GM20431 (cell line): ENCODE measurements at regions not wholly inside any gene's neighbourhood (a gene's known extent, or its start where the extent isn't known, plus 50 kb on each side); places are given as distances from the start of the nearest gene placed in this dataset.
"Not testable (repeated sequence)": the region's sequence is repeated elsewhere in the genome, so short reads cannot be mapped to it uniquely, and the experiment has no call there.

ENCODE experiments used
- in situ Hi-C: fragments of 300-500 bp; cut with MseI, MboI; formaldehyde crosslinking; loops from one replicate; pipeline ENCODE4 v1.15.0; 2020; ENCODE audit warnings: low sequenced_read_pairs; ENCODE audit not compliant: unreplicated experiment

DNA sequence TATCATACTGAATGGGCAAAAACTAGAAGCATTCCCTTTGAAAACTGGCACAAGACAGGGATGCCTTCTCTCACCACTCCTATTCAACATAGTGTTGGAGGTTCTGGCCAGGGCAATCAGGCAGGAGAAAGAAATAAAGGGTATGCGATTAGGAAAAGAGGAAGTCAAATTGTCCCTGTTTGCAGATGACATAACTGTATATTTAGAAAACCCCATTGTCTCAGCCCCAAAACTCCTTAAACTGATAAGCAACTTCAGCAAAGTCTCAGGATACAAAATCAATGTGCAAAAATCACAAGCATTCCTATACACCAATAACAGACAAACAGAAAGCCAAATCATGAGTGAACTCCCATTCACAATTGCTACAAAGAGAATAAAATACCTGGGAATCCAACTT, 52.5 kb upstream of the CCDC71L start:
- in situ Hi-C loops, result not testable (repeated sequence)

DNA sequence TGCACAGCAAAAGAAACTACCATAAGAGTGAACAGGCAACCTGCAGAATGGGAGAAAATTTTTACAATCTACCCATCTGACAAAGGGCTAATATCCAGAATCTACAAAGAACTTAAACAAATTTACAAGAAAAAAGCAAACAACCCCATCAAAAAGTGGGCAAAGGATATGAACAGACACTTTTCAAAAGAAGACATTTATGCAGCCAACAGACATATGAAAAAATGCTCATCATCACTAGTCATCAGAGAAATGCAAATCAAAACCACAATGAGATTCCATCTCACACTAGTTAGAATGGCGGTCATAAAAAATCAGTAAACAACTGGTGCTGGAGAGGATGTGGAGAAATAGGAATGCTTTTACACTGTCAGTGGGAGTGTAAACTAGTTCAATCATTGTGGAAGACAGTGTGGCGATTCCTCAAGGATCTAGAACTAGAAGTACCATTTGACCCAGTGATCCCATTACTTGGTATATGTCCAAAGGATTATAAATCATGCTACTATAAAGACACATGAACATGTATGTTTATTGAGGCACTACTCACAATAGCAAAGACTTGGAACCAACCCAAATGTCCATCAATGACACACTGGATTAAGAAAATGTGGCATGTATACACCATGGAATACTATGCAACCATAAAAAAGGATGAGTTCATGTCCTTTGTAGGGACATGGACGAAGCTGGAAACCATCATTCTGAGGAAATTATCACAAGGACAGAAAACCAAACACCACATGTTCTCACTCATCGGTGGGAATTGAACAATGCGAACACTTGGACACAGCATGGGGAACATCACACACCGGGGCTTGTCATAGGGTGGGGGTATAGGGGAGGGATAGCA, 53.9 kb upstream of the CCDC71L start:
- in situ Hi-C loops, result not testable (repeated sequence)

DNA sequence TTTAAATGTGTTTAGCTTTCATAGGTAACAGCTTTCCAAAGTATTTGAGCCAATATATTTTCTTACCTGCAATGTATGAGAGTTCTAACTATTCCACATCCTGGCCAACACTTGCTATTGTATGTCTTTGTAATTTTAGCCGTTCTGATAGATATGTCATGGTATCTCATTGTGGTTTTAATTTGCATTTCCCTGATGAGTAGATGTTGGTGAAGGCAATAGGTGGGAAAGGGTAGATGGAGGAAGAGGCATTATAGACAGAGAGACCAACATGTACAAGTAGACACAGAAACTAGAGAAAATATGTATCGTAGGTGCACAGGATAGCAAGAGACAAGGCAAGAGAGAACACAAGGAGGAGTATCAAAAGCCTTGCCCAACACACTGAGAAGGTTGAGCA, 54.8 kb upstream of the CCDC71L start:
- in situ Hi-C loops, result no loop called here

DNA sequence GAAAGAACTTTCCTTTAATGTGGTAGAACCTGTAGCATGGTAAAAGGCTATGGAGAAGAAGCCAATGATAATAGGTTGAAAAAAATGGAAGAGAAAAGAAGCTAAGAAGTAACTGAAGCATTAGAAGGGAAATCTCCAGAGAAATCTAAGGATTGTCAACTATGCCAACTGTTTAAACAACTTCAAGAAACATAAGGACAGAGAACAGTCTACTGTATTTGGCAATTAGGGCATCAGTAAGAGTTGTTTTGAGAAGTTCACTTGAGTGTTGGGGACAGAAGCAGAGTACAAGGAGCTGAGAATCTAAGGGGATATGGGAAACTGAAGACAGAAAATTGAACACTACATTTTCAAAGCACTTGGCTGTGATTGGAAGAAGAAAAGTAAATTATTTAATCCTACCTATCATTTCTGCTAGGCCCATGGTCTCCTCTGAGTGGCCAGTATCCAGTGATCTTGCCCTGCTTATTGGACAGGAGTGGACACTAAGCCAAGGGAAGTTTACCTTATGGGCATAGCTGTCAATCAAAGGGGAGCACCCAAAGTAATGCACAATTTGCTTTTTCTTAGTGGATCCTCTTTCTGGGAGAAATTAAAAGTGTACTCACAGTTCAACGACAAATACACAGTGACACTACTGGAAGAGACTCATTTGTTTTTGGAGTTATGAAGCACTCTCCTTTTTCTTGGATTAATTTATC, 56.4 kb upstream of the CCDC71L start:
- in situ Hi-C loops, result no loop called here

DNA sequence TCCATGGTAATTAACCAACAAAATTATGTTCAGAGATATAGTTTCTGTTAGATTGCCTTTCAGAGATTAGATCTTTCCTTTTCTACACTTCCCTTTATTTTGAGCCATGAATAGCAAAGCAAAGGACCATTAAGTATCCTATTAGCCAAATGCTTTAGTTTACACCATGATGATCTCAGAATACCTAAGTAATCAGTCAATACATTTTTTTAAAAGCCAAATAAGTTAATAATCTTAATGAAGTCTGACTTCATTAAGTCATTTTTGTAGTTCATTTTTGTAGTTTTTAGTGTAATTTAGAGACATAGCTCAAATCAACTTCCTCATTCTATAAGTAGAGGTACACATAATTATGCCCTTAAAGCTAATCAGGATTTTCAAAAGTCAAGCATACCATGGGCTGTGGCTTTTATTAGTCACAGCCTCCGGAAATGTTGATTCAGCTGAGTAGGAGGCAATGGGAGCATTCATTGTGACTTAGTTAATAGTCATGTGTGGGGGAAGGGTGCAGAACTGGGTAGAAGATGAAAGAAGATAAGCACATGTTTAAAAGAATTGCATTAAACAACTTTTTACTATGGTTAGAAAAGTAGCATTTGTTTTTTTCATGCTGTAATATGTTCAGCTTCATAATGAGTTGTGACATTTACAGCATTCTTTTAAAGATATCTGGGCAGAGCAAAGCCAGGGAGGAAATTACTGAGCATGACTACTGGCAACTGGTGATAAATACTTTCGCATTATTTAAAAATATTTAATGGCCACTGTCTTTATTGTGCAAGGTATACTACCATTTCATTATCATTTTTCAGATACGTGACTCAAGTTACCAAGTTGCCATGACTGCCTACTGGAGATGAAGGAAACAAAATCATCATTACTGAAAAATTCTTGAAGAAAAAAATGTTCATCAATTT, 57.3 kb upstream of the CCDC71L start:
- in situ Hi-C loops, result no loop called here

DNA sequence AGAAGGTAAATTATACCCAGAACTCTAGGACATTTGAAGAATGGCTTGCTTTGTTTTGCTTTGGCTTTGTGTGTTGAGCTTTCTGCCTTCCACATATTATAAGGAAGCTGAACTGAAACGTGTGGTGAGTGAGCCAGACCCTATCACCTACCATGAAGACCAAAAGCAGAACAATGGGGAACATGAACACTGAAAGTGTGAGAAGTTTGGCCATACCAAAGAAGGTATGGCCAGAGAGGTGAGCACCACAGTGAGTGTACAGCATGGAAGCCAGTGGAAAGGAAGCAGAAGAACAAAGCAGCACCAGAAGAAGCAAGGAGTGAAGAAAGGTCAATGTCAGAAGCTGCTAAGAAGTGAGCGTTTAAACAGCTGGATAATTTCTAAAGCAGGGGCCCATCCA, 59.7 kb upstream of the CCDC71L start:
- in situ Hi-C loops, result no loop called here

DNA sequence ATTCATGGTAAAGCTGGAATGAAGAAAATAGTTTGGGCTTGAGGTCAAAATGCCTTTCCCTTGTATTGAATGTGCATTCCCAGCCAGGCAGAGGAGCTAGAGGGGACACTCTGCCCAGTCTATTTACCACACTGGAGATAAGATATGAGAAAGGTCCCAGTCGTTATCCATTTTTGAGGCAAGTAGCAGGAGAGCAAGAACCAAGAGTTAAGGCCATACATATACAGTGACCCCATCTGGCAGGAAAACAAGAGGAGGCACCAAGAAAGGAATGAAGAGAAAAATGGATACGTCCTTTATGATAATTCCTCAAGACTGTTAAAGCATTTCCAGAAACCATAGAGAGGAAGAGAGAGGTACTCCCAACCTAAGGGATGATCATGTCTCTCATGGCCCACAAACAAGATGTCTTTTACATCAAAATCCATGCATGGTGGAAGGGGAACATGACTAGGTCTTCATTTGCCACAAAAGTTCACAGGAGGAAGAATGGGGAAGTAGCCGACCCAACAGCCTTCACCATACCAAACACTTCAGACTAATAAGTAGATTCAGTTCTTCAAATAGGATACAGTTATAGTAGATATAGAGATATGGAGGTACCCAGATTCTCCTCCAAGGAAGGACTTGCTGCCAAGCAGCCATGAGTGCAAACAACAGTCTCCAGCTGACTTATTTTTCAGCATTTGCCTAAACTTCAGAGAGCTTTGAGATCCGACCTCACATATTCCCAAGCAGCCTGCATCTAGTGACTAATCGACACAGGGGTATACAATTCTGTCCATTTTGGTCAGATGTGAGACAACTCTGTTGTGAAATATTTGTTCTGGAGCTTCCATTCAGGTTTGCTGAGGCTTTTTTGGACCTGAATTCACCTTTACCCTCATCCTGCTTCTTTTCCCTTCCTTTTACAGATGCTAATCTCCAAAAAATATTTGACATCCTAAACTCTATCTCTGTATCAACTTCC, 61.1 kb upstream of the CCDC71L start:
- in situ Hi-C loops, result no loop called here

DNA sequence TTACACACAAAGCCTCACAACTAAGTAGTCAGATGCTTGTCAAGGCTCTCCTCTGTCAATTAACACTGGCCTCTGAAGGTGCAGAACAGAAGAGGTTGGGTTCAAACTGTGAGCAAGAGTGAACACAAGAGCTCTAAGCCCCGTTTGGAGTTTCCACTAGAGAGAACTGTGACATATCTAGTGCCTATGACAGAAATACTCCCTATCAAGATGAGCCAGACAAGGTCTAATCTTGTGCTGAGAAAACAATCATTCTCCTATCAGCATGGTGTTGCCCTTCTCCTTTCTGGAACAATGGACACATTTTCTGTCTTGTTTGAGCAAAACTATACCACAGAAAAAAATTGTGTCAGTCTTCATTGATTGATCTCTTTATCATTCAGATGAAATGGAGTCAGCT, 62.4 kb upstream of the CCDC71L start:
- in situ Hi-C loops, result no loop called here

DNA sequence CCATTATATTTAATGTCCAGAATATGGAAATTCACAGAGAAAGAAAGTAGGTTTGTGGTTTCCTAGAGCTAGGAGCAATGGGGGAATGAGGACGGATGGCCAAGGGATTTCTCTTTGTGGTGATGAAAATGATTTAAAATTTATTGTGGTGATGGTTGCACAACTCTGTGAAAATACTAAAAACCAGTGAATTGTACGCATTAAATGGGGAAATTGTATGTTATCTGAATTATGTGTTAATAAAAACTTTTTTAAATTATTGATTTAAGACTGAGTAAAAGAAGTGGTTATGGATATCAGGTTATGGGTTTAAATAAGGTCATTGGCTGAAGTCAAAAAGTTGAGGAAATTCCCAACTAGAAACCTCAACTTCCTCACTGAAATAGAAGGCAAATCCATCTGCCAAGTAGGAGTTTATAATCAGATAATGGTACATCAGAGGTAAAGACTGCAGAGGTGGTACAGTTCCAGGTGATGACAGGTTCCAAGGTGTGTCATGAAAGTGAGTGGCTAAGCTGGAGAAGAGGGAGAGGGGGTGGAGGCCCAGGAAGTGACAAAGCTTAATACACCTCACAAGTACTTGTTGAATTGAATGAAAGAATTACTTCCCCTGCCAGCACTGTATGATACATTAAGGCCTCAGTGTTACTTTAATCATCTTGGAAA, 68.9 kb upstream of the CCDC71L start:
- in situ Hi-C loops, result loop anchor here (10.0 kb wide), 1 partner anchor 185 kb away; no protein-coding TSS in a partner anchor

DNA sequence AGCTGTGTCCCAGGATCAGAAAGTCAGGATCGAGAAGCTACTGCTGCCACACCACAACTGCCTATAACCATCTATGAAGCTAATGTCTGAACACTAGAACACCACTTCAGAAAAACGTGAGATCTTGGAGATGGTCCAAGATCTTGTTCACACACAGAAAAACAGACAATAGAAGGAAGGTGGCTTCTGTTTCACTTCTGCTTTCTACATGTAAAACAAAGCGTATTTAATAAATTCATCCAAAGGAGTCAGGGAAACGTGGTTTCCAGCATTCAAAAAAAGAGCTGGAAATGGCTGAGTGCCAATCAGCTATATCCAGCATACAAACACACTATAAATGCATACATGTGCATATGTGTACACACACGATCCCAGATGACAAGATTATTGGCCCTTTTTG, 70.2 kb upstream of the CCDC71L start:
- in situ Hi-C loops, result loop anchor here (10.0 kb wide), 1 partner anchor 186 kb away; no protein-coding TSS in a partner anchor

DNA sequence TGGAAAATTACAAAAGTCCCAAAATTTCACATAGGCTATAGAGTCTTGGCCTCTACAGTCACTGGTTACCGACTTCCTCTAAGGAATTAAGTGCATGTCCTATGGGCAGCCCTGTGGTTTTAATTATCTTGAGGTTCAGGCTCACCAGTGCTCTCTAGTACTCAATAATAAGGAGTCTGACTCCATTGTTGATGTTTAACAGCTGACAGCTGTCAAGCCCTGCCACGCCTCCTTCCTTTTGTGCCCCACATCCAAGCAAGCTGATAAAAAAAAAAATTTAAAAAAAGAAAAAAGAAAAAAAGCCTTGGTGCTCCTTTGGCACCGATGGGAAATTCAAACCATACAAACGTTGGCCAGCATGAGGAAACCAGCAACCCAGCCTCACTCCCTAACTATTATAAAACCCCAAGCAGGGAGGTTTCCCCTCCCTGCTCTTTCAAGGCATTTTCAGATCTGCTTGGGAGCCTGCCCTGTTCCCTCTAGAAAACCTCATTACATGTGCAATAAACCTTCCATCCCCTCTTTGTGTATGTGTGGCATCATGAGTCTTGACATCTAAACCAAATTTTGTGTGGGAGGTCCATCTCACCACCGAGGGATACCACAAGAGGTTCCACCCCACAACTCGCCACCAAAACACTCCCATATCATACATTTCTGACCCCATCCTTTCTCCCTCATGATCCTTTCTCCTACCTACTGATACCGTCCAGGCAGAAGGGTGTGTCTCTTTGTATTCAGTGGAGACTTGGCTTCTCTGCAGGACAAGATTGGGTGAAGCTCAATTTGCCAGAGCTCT, 70.9 kb upstream of the CCDC71L start:
- in situ Hi-C loops, result loop anchor here (10.0 kb wide), 1 partner anchor 187 kb away; no protein-coding TSS in a partner anchor

DNA sequence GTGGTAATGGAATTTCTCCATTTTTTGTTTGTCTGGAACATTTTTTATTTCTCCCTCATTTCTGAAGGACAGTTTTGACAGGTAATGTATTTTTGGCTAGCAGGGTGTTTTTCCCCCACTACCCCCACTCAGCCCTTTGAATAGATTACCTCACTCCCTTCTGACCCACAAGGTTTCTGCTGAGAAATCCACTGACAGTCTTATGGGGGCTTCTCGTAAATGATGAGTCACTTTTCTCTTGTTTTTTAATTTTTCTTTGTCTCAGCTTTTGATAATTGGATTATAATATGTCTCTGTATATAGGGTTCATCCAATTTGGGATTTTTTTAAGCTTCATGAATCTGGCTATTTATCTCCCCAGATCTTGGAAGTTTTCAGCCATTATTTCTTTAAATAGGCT, 74.7 kb upstream of the CCDC71L start:
- in situ Hi-C loops, result loop anchor here (10.0 kb wide), 1 partner anchor 191 kb away; no protein-coding TSS in a partner anchor

DNA sequence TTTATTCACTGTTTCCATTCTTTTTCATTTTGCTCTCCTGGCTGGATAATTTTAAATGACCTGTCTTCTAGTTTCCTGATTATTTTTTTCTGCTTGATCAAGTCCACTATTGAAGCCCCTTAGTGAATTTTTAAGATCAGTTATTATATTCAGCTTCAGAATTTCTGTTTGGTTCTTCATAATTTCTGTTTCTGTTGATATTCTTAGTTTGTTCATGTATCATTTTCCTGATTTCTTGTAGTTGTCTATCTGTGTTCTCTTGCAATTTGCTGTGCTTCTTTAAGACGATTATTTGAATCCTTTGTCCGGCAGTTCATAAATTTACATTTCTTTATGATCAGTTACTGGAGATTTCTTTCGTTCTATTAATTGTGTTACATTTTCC, 75.2 kb upstream of the CCDC71L start:
- in situ Hi-C loops, result loop anchor here (10.0 kb wide), 1 partner anchor 191 kb away; no protein-coding TSS in a partner anchor

DNA sequence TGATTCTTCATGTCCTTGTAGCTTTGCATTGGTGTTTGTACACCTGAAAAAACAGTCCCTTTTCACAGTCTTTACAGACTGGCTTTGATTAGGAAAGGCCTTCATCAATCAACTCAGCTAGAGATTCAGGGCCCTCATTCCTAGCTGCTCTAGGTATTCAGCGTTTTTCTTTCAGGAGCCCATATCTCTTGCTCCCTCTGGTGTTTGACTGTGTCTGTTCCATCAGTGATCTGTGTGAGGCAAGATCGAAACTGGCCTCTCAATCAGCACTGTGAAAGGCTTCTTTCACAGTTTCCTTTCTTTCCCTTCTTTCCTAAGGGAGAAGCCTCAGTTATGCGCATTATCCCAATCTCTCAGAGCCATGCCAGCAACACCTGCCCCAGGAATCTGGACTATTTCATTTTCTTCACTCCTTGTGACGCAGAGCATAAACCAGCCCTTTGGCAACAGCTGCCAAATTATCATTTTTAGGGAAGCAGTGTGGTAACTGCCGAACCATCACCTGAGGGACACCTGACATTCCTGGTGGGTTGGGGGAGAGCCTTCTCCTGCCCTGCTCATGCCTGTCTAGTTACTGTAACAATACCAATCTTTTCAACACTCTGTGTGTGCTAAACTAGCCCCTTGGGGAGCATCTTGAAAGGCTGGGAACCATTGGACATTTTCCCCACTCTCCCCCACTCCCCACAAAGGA, 75.7 kb upstream of the CCDC71L start:
- in situ Hi-C loops, result loop anchor here (10.0 kb wide), 1 partner anchor 192 kb away; no protein-coding TSS in a partner anchor

DNA sequence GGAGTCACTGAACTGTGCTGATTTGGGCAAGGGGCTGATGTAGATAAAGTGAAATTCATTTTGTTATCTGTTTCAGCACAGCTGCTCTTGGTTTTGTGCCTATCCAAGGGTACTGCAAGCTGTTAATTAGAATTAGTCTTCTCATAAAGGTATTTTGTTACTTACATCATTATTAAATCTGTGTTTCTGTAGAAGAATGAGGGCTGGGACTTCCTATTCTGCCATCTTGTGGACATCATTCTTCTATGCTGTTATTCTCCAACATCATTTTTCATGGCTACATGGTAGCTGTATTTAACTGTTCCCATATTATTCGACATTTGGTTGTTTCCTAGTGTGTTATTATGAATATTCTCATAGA, 76.2 kb upstream of the CCDC71L start:
- in situ Hi-C loops, result loop anchor here (10.0 kb wide), 1 partner anchor 192 kb away; no protein-coding TSS in a partner anchor

DNA sequence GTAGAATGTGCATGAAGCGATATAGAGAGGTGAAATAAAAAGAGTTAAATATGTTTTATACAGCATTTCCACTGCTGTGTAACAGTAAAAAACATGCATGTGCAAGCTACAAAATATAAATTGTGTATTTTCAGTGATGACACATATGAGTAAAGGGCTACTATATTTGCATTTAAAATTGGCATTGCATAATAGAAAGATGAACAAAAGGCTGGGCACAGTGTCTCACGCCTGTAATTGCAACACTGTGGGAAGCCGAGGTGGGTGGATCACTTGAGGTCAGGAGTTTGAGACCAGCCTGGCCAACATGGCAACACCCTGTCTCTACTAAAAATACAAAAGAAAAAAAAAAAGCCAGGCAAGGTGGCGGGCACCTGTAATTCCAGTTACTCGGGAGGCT, 79.8 kb upstream of the CCDC71L start:
- in situ Hi-C loops, result no loop called here

DNA sequence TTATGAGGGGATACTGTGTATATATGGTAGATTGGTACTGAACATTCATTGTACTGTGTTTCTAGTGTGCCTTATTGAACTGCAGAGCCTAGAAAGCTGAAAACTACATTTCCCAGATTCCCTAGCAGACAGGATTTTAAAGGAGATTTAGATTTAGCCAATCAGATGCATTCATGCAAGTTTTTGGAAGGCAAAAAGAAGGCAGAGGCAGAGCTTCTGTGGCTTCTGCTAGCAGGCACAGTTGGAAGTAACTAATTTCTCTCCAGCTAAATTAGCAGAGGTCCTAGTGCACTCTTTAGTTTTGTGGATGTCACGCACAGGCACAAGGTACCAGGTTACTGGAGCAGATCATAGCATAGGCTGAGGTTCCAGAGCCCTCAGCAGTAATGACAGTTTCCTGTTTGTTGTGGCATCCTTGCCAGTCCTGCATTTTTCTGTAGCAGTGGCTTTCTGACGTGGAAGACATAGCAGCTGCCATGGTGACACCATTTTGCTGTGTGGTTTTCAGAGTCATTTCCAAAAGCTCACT, 83.7 kb upstream of the CCDC71L start:
- in situ Hi-C loops, result no loop called here
